ENCODE measurements at regions not wholly inside any gene's neighbourhood (a gene's known extent, or its start where the extent isn't known, plus 50 kb on each side); places are given as distances from the start of the nearest gene placed in this dataset.

DNA sequence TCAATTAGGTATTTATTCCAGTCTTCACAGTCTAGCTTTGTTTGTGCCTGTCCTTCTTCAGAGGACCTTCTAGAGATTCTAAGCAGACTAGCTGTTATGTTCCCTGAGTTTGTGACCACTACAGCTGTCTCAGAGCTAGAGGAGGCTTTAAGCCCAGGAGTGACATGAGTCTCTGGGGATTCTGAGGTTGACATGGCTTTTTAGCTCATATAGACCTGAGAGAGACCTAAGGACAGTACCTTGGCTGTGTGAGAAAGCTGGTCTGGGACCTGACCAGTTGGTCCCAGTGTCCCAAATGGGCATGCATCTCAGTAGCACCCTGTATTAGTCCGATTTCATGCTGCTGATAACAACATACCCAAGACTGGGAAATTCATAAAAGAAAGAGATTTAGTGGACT is 330.2 kb downstream of the DIPK2A start:
- TF ChIP-seq, protein P1, sequence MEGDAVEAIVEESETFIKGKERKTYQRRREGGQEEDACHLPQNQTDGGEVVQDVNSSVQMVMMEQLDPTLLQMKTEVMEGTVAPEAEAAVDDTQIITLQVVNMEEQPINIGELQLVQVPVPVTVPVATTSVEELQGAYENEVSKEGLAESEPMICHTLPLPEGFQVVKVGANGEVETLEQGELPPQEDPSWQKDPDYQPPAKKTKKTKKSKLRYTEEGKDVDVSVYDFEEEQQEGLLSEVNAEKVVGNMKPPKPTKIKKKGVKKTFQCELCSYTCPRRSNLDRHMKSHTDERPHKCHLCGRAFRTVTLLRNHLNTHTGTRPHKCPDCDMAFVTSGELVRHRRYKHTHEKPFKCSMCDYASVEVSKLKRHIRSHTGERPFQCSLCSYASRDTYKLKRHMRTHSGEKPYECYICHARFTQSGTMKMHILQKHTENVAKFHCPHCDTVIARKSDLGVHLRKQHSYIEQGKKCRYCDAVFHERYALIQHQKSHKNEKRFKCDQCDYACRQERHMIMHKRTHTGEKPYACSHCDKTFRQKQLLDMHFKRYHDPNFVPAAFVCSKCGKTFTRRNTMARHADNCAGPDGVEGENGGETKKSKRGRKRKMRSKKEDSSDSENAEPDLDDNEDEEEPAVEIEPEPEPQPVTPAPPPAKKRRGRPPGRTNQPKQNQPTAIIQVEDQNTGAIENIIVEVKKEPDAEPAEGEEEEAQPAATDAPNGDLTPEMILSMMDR (IDR thresholded peaks at IDR 0.05), result no peak
- TF ChIP-seq POLR2A (IDR thresholded peaks at IDR 0.05), result no peak
